GM23248 (cell line): ENCODE measurements at regions not wholly inside any gene's neighbourhood (a gene's known extent, or its start where the extent isn't known, plus 50 kb on each side); places are given as distances from the start of the nearest gene placed in this dataset.

Experiments
- DNase-seq: peaks from one replicate; pipeline ENCODE4 v3.0.0-alpha.2; 2015
- H2AFZ ChIP-seq: fragments of 200-600 bp; sonication (generic); 2 replicates; pipeline ENCODE4 v1.6.1; 2016; ENCODE audit warnings: antibody characterized with exemption
- H3F3A ChIP-seq: fragments of 200-600 bp; sonication (generic); 2 replicates; pipeline ENCODE4 v1.6.1; 2016; ENCODE audit warnings: mild to moderate bottlenecking, antibody characterized with exemption, mixed run types; ENCODE audit not compliant: insufficient read depth
- H3K27ac ChIP-seq: fragments of 200-600 bp; sonication (generic); 2 replicates; pipeline ENCODE4 v1.5.1; 2016; ENCODE audit warnings: mild to moderate bottlenecking
- H3K27me3 ChIP-seq: fragments of 200-600 bp; sonication (generic); replicated peaks from 2 replicates; pipeline ENCODE4 v1.6.1; 2016; ENCODE audit warnings: mild to moderate bottlenecking; ENCODE audit not compliant: insufficient read depth
- H3K36me3 ChIP-seq: fragments of 200-600 bp; sonication (generic); 2 replicates; pipeline ENCODE4 v1.6.1; 2016; ENCODE audit warnings: low read depth, mild to moderate bottlenecking
- H3K4me1 ChIP-seq: fragments of 200-600 bp; sonication (generic); 2 replicates; pipeline ENCODE4 v1.6.1; 2016; ENCODE audit warnings: mild to moderate bottlenecking; ENCODE audit not compliant: insufficient read depth
- H3K4me2 ChIP-seq: fragments of 200-600 bp; sonication (generic); one replicate; pipeline ENCODE4 v1.6.1; 2016; ENCODE audit warnings: mild to moderate bottlenecking; ENCODE audit not compliant: unreplicated experiment
- H3K4me3 ChIP-seq: fragments of 200-600 bp; sonication (generic); 2 replicates; pipeline ENCODE4 v1.5.1; 2016; ENCODE audit warnings: mild to moderate bottlenecking
- H3K79me2 ChIP-seq: fragments of 200-600 bp; sonication (generic); 2 replicates; pipeline ENCODE4 v1.6.1; 2016; ENCODE audit warnings: mild to moderate bottlenecking; ENCODE audit not compliant: insufficient read depth
- H3K9ac ChIP-seq: fragments of 200-600 bp; sonication (generic); 2 replicates; pipeline ENCODE4 v1.6.1; 2016; ENCODE audit warnings: mild to moderate bottlenecking
- H3K9me2 ChIP-seq: fragments of 200-600 bp; sonication (generic); 2 replicates; pipeline ENCODE4 v1.6.1; 2016; ENCODE audit warnings: mixed run types, mild to moderate bottlenecking, moderate library complexity; ENCODE audit not compliant: insufficient read depth
- H3K9me3 ChIP-seq: fragments of 200-600 bp; sonication (generic); one replicate; pipeline ENCODE4 v1.6.1; 2017; ENCODE audit warnings: low read depth
- H4K20me1 ChIP-seq: fragments of 200-600 bp; sonication (generic); 2 replicates; pipeline ENCODE4 v1.6.0; 2016; ENCODE audit not compliant: insufficient read depth
- EZH2 ChIP-seq: fragments of 200-600 bp; sonication (generic); IDR thresholded peaks from 2 replicates; pipeline ENCODE4 v1.6.1; 2018; ENCODE audit warnings: antibody characterized with exemption, mild to moderate bottlenecking; ENCODE audit not compliant: insufficient read depth, poor library complexity, severe bottlenecking
- EZH2phosphoT487 ChIP-seq: fragments of 200-600 bp; sonication (generic); IDR thresholded peaks from 2 replicates; pipeline ENCODE4 v1.6.1; 2018; ENCODE audit warnings: antibody characterized with exemption, moderate library complexity, mild to moderate bottlenecking, low read depth; ENCODE audit not compliant: insufficient read depth
- WGBS, 2 experiments: methylation state at CpG; one replicate each; pipeline ENCODE4 v1.1.6; 2015 to 2017; ENCODE audit warnings: low lambda C conversion rate in 2 of 2, low coverage in 1 of 2; ENCODE audit errors: missing lambda C conversion rate in 2 of 2; 5-methylcytosine and 5-hydroxymethylcytosine counted together
- in situ Hi-C: fragments of 300-500 bp; cut with MboI; formaldehyde crosslinking; loops from 2 replicates; pipeline ENCODE4 v1.15.0; 2020

GRCh38 chrX:95974890-95975289, 709.8 kb upstream of the DIAPH2 start:
- Histone ChIP-seq H3K4me2 (no peak overlapping the region), H3K9ac (no peak overlapping the region), H3K4me1 (no peaks in the 10 kb centered on the region), H3K36me3 (no peaks in the 10 kb centered on the region), H3K4me3 (no peak overlapping the region), H3F3A (no peaks in the 10 kb centered on the region), H3K27me3 (no peaks in the 10 kb centered on the region), H3K27ac (no peak overlapping the region), H3K9me2 (no peaks in the 10 kb centered on the region), H2AFZ (no peak overlapping the region), H3K9me3 (no peaks in the 10 kb centered on the region), H3K79me2 (no peaks in the 10 kb centered on the region), H4K20me1 (no peaks in the 10 kb centered on the region)
- TF ChIP-seq EZH2phosphoT487 (no peak), EZH2 (no peak)
- WGBS, 2 experiments, result 46 to 49% methylated on average over 4 to 5 of the region's 5 CpGs
- in situ Hi-C loops, result no loop called here
- DNase-seq, result no peak

- Histone ChIP-seq H3K36me3 (no peaks in the 10 kb centered on the region), H3K27ac (no peak overlapping the region), H2AFZ (no peak overlapping the region), H3K79me2 (no peaks in the 10 kb centered on the region), H3K9me3 (no peaks in the 10 kb centered on the region), H3K4me2 (no peak overlapping the region), H3K4me1 (no peaks in the 10 kb centered on the region), H3K27me3 (no peaks in the 10 kb centered on the region), H3K9me2 (no peaks in the 10 kb centered on the region), H3K9ac (no peak overlapping the region), H3F3A (no peaks in the 10 kb centered on the region), H3K4me3 (no peak overlapping the region), H4K20me1 (no peaks in the 10 kb centered on the region)
- TF ChIP-seq EZH2phosphoT487 (no peak), EZH2 (no peak)
- DNase-seq, result no peak
- in situ Hi-C loops, result no loop called here
- WGBS, 2 experiments, result 38 to 57% methylated on average over 2 to 3 of the region's 3 CpGs
Observed at GRCh38 chrX:95995583-95995982, 689.1 kb upstream of the DIAPH2 start.

GRCh38 chrX:95996294-95996693, 688.3 kb upstream of the DIAPH2 start:
- no peaks in the 10 kb centered on the region for H3K27me3 ChIP-seq
- H3K9me3 ChIP-seq, result no peaks in the 10 kb centered on the region
- in situ Hi-C loops, result no loop called here
- no peak overlapping the region for H3K27ac ChIP-seq
- no peaks in the 10 kb centered on the region for H3K4me1 ChIP-seq
- no peaks in the 10 kb centered on the region for H3F3A ChIP-seq
- H3K9me2 ChIP-seq, result no peaks in the 10 kb centered on the region
- H3K4me2 ChIP-seq, result no peak overlapping the region
- no peak overlapping the region for H2AFZ ChIP-seq
- H3K9ac ChIP-seq, result no peak overlapping the region
- no peak for TF ChIP-seq EZH2phosphoT487
- TF ChIP-seq EZH2, result no peak
- WGBS, 2 experiments, result 0 to 4% methylated on average over 1 of the region's 1 CpG
- DNase-seq, result no peak
- H3K4me3 ChIP-seq, result no peak overlapping the region
- H4K20me1 ChIP-seq, result no peaks in the 10 kb centered on the region
- no peaks in the 10 kb centered on the region for H3K36me3 ChIP-seq
- H3K79me2 ChIP-seq, result no peaks in the 10 kb centered on the region

GRCh38 chrX:96002431-96002830, 682.2 kb upstream of the DIAPH2 start:
- WGBS, 2 experiments, result 26 to 28% methylated on average over 5 of the region's 5 CpGs
- no peaks in the 10 kb centered on the region for H3K9me3 ChIP-seq
- no peak overlapping the region for H3K27ac ChIP-seq
- H4K20me1 ChIP-seq, result no peaks in the 10 kb centered on the region
- H2AFZ ChIP-seq, result no peak overlapping the region
- no peak overlapping the region for H3K4me2 ChIP-seq
- TF ChIP-seq EZH2 (no peak), EZH2phosphoT487 (no peak)
- DNase-seq, result no peak
- no peaks in the 10 kb centered on the region for H3K79me2 ChIP-seq
- H3K9ac ChIP-seq, result no peak overlapping the region
- H3K9me2 ChIP-seq, result no peaks in the 10 kb centered on the region
- H3F3A ChIP-seq, result no peaks in the 10 kb centered on the region
- in situ Hi-C loops, result no loop called here
- no peak overlapping the region for H3K4me3 ChIP-seq
- no peaks in the 10 kb centered on the region for H3K36me3 ChIP-seq
- no peaks in the 10 kb centered on the region for H3K27me3 ChIP-seq
- no peaks in the 10 kb centered on the region for H3K4me1 ChIP-seq

- WGBS, 2 experiments, result 40 to 54% methylated on average over 2 of the region's 2 CpGs
Observed at GRCh38 chrX:96004386-96004785, 680.3 kb upstream of the DIAPH2 start.

More at GRCh38 chrX:96004386-96004785, 680.3 kb upstream of the DIAPH2 start:
- Histone ChIP-seq H4K20me1 (no peaks in the 10 kb centered on the region), H3K27me3 (no peaks in the 10 kb centered on the region), H3K4me2 (no peak overlapping the region), H3F3A (no peaks in the 10 kb centered on the region), H3K36me3 (no peaks in the 10 kb centered on the region), H3K4me1 (no peaks in the 10 kb centered on the region), H3K4me3 (no peak overlapping the region), H3K27ac (no peak overlapping the region), H3K9me2 (no peaks in the 10 kb centered on the region), H3K79me2 (no peaks in the 10 kb centered on the region), H3K9me3 (no peaks in the 10 kb centered on the region), H2AFZ (no peak overlapping the region), H3K9ac (no peak overlapping the region)
- no peak for TF ChIP-seq EZH2phosphoT487
- TF ChIP-seq EZH2, result no peak
- no peak for DNase-seq
- in situ Hi-C loops, result no loop called here
